ENCODE measurements at regions not wholly inside any gene's neighbourhood (a gene's known extent, or its start where the extent isn't known, plus 50 kb on each side); places are given as distances from the start of the nearest gene placed in this dataset.

- H4K20me1 ChIP-seq (ENCODE audit: insufficient read depth, low read length), result no peaks in the 10 kb centered on the region
- no peak overlapping the region for H2AFZ ChIP-seq (ENCODE audit: low read length)
- no peaks in the 10 kb centered on the region for H3K27me3 ChIP-seq (ENCODE audit: insufficient read depth, low read length)
- no peaks in the 10 kb centered on the region for H3F3A ChIP-seq (ENCODE audit: insufficient read depth, low read length)
- H3K27ac ChIP-seq (ENCODE audit: low read depth, low read length, poor library complexity, severe bottlenecking), result no peak overlapping the region
- H3K36me3 ChIP-seq (ENCODE audit: insufficient read depth, low read length), result no peaks in the 10 kb centered on the region
- no peaks in the 10 kb centered on the region for H3K4me1 ChIP-seq (ENCODE audit: insufficient read depth, low read length, severe bottlenecking)
- H3K4me3 ChIP-seq (ENCODE audit: low read depth, low read length, poor library complexity, severe bottlenecking), result no peak overlapping the region
- TF ChIP-seq EZH2 (IDR thresholded peaks at IDR 0.05; ENCODE audit: borderline replicate concordance, low read length), result no peak
- TF ChIP-seq, protein P1, sequence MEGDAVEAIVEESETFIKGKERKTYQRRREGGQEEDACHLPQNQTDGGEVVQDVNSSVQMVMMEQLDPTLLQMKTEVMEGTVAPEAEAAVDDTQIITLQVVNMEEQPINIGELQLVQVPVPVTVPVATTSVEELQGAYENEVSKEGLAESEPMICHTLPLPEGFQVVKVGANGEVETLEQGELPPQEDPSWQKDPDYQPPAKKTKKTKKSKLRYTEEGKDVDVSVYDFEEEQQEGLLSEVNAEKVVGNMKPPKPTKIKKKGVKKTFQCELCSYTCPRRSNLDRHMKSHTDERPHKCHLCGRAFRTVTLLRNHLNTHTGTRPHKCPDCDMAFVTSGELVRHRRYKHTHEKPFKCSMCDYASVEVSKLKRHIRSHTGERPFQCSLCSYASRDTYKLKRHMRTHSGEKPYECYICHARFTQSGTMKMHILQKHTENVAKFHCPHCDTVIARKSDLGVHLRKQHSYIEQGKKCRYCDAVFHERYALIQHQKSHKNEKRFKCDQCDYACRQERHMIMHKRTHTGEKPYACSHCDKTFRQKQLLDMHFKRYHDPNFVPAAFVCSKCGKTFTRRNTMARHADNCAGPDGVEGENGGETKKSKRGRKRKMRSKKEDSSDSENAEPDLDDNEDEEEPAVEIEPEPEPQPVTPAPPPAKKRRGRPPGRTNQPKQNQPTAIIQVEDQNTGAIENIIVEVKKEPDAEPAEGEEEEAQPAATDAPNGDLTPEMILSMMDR (IDR thresholded peaks at IDR 0.05; ENCODE audit: low read length), result no peak
- H3K79me2 ChIP-seq (ENCODE audit: insufficient read depth, low read length), result no peaks in the 10 kb centered on the region
- no peaks in the 10 kb centered on the region for H3K9me3 ChIP-seq (ENCODE audit: low read length)
- no peak overlapping the region for H3K9ac ChIP-seq (ENCODE audit: low read length)
- H3K4me2 ChIP-seq (ENCODE audit: low read length), result no peak overlapping the region
- H3K9me2 ChIP-seq (ENCODE audit: low read depth, low read length), result no peaks in the 10 kb centered on the region; the same call in 1 of the 2 replicates
Measured at GRCh38 chr18:38654946-38655345, 1089.3 kb upstream of the CELF4 start.

DNA sequence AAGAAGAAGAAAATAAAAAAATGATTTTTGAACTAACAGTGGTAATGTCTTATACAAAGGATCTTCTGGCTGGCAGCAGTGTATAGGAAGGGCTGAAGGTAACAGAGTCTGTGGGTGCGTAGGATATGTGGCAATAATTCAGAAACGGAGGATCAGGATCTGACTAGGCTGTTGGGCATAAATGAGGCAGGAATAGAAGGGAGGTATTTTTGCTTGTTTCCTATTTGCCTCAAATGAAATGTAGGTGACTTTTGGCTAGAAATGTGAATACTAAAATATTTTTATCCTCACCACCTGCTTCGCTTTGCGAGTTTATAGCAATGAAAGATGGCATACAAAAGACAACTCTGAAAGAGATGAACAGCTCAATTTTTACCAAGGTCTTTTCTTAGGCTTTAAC lies 1086.1 kb upstream of the CELF4 start:
- Histone ChIP-seq H3K79me2 (ENCODE audit: insufficient read depth, low read length) (no peaks in the 10 kb centered on the region), H3K27ac (ENCODE audit: low read depth, low read length, poor library complexity, severe bottlenecking) (no peak overlapping the region), H3K27me3 (ENCODE audit: insufficient read depth, low read length) (no peaks in the 10 kb centered on the region), H3K4me3 (ENCODE audit: low read depth, low read length, poor library complexity, severe bottlenecking) (no peak overlapping the region), H3K9me2 (ENCODE audit: low read depth, low read length) (no peaks in the 10 kb centered on the region), H3K4me2 (ENCODE audit: low read length) (no peak overlapping the region), H2AFZ (ENCODE audit: low read length) (no peak overlapping the region), H3K4me1 (ENCODE audit: insufficient read depth, low read length, severe bottlenecking) (no peaks in the 10 kb centered on the region), H4K20me1 (ENCODE audit: insufficient read depth, low read length) (no peaks in the 10 kb centered on the region), H3K36me3 (ENCODE audit: insufficient read depth, low read length) (no peaks in the 10 kb centered on the region), H3K9ac (ENCODE audit: low read length) (no peak overlapping the region), H3K9me3 (ENCODE audit: low read length) (no peaks in the 10 kb centered on the region), H3F3A (ENCODE audit: insufficient read depth, low read length) (no peaks in the 10 kb centered on the region)
- TF ChIP-seq EZH2 (IDR thresholded peaks at IDR 0.05; ENCODE audit: borderline replicate concordance, low read length), result no peak
- TF ChIP-seq, protein P1 (IDR thresholded peaks at IDR 0.05; ENCODE audit: low read length), result no peak

GRCh38 chr18:38648179-38648578 lies 1082.6 kb upstream of the CELF4 start:
- H3K36me3 ChIP-seq (ENCODE audit: insufficient read depth, low read length), result no peaks in the 10 kb centered on the region
- H3K9ac ChIP-seq (ENCODE audit: low read length), result no peak overlapping the region
- no peaks in the 10 kb centered on the region for H3K4me1 ChIP-seq (ENCODE audit: insufficient read depth, low read length, severe bottlenecking)
- no peak for TF ChIP-seq EZH2 (IDR thresholded peaks at IDR 0.05; ENCODE audit: borderline replicate concordance, low read length)
- TF ChIP-seq, protein P1 (IDR thresholded peaks at IDR 0.05; ENCODE audit: low read length), result no peak
- H3K9me2 ChIP-seq (ENCODE audit: low read depth, low read length), result no peaks in the 10 kb centered on the region
- H4K20me1 ChIP-seq (ENCODE audit: insufficient read depth, low read length), result no peaks in the 10 kb centered on the region
- H3F3A ChIP-seq (ENCODE audit: insufficient read depth, low read length), result no peaks in the 10 kb centered on the region
- no peak overlapping the region for H2AFZ ChIP-seq (ENCODE audit: low read length)
- H3K79me2 ChIP-seq (ENCODE audit: insufficient read depth, low read length), result no peaks in the 10 kb centered on the region
- H3K27me3 ChIP-seq (ENCODE audit: insufficient read depth, low read length), result no peaks in the 10 kb centered on the region
- no peak overlapping the region for H3K27ac ChIP-seq (ENCODE audit: low read depth, low read length, poor library complexity, severe bottlenecking)
- H3K4me2 ChIP-seq (ENCODE audit: low read length), result no peak overlapping the region
- no peaks in the 10 kb centered on the region for H3K9me3 ChIP-seq (ENCODE audit: low read length)
- H3K4me3 ChIP-seq (ENCODE audit: low read depth, low read length, poor library complexity, severe bottlenecking), result no peak overlapping the region
